H1 (cell line): ENCODE measurements at regions not wholly inside any gene's neighbourhood (a gene's known extent, or its start where the extent isn't known, plus 50 kb on each side); places are given as distances from the start of the nearest gene placed in this dataset.
"Not testable (repeated sequence)": the region's sequence is repeated elsewhere in the genome, so short reads cannot be mapped to it uniquely, and the experiment has no call there.

Source experiments
- CREB1 ChIP-seq: IDR thresholded peaks from 2 replicates; pipeline ENCODE4 v1.6.1; 2012; ENCODE audit warnings: inconsistent platforms
- CTCF ChIP-seq, 3 experiments: IDR thresholded peaks; 1 replicate in 2 of 3; 2 replicates in 1 of 3; pipeline versions ENCODE4 v1.5.1 to v1.6.1; 2011; ENCODE audit warnings: low read length in 3 of 3, mild to moderate bottlenecking in 3 of 3, inconsistent platforms in 2 of 3, low read depth in 1 of 3, moderate library complexity in 1 of 3; ENCODE audit not compliant: insufficient read depth in 1 of 3; ENCODE audit errors: control extremely low read depth in 1 of 3
- EP300 ChIP-seq, 2 experiments: IDR thresholded peaks; 1 replicate in 1 of 2; 2 replicates in 1 of 2; pipeline ENCODE4 v1.6.1; 2011 to 2012; ENCODE audit warnings: low read depth in 2 of 2, low read length in 2 of 2, mild to moderate bottlenecking in 2 of 2, borderline replicate concordance in 1 of 2, inconsistent platforms in 1 of 2, moderate library complexity in 1 of 2
- FOSL1 ChIP-seq: IDR thresholded peaks from 2 replicates; pipeline ENCODE4 v1.6.1; 2011; ENCODE audit warnings: mild to moderate bottlenecking, low read depth, low read length, moderate library complexity; ENCODE audit not compliant: insufficient read depth
- POLR2A ChIP-seq, 2 experiments: IDR thresholded peaks; 1 replicate in 1 of 2; 2 replicates in 1 of 2; pipeline ENCODE4 v1.6.1; 2011; ENCODE audit warnings: low read depth in 2 of 2, low read length in 2 of 2, mild to moderate bottlenecking in 2 of 2; ENCODE audit errors: control extremely low read depth in 1 of 2
- TAF1 ChIP-seq: IDR thresholded peaks from 2 replicates; pipeline ENCODE4 v1.6.1; 2011; ENCODE audit warnings: mild to moderate bottlenecking, low read depth, low read length

GRCh38 chr21:6363591-6363990, 4157.8 kb upstream of the TPTE start:
- not testable (repeated sequence) for TF ChIP-seq TAF1; CREB1; POLR2A (IDR thresholded peaks at IDR 0.05; ENCODE audit: control extremely low read depth in 1 of 2, low read depth in 2 of 2, low read length in 2 of 2); FOSL1; EP300 (IDR thresholded peaks at IDR 0.05; ENCODE audit: borderline replicate concordance in 1 of 2, low read depth in 2 of 2, low read length in 2 of 2); CTCF (IDR thresholded peaks at IDR 0.05; ENCODE audit: control extremely low read depth in 1 of 3, insufficient read depth in 1 of 3, low read depth in 1 of 3, low read length in 3 of 3)
